NCI-H510A treated with DMSO at 0.1 percent for 48 hours (cell line): ENCODE measurements at regions not wholly inside any gene's neighbourhood (a gene's known extent, or its start where the extent isn't known, plus 50 kb on each side); places are given as distances from the start of the nearest gene placed in this dataset.

Experiments
- DNase-seq: peaks from one replicate; lab custom pipeline; 2025; lab: John Stamatoyannopoulos, UW

DNA sequence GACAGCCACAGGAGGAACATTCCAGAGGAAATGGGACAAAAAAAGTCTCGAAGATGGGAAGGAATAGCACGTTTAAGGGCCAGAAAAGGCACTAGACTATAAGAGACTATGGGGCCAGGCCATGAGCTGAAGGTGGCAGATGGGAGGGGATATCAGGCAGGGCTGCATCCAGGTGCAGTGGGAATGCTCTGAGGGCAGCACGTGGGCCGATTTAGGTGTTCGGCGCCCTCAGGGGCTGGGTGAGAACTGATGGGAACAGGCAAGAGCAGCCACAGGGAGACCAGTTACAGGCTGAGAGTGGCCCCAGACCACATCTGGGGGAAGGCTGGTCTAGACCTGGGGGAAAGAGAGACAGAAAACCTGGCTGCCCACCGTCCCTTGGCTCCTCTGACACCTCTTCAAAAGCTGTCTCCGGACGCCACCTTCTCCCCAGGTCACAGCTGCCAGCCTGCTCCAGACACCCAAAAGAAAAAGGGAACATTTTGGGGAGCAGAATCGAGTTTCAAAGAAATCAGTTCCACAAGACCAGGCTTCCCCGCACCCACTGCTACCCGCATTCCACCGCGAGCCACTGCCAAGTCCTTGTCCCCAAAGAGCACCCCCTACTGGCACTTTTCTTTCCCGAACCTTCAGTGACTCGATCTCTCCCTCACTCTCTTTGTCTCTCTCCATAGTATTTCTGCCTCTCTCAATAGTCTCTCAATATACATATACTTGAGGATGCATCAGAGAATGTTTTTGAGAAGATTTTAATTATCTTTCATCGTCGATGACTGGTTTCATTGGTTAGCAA, 190.1 kb upstream of the AGAP1 start:
- no peak for DNase-seq

DNA sequence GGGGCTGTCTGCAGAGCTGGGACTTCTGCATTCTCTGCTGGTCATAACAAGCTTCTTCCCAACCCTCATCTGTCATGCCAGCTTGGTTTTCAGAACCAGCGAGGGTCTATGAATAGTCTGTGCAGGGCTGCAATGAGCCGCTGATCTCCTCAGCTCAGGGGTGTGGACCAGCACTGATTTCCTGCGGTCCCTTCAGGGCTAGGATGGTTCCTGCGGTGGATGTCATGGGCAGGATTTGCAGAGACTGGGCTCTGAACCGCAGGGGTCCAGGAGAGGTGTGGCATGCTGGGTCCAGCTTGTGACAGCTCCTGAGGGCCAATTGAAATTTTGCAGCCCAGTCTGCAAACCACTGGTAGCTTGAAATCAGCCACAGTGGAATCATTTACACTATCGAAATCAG, 188.2 kb upstream of the AGAP1 start:
- no peak for DNase-seq

DNA sequence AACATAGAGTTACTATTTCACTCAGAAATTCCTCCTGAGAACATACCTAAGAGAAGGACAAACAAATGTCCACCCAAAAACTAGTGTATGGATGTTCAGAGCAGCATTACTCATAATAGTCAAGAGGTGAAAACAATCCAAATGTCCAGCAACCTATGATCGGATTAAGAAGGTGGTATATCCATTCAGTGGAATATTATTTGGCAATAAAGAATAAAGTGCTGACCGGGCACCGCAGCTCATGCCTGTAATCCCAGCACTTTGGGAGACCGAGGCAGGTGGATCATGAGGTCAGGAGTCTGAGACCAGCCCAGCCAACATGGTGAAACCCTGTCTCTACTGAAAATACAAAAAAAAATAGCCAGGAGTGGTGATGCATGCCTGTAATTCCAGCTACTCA, 182.8 kb upstream of the AGAP1 start:
- no peak for DNase-seq

- no peak for DNase-seq
These were observed 181.3 kb upstream of the AGAP1 start for GRCh38 chr2:235312571-235312970.

DNA sequence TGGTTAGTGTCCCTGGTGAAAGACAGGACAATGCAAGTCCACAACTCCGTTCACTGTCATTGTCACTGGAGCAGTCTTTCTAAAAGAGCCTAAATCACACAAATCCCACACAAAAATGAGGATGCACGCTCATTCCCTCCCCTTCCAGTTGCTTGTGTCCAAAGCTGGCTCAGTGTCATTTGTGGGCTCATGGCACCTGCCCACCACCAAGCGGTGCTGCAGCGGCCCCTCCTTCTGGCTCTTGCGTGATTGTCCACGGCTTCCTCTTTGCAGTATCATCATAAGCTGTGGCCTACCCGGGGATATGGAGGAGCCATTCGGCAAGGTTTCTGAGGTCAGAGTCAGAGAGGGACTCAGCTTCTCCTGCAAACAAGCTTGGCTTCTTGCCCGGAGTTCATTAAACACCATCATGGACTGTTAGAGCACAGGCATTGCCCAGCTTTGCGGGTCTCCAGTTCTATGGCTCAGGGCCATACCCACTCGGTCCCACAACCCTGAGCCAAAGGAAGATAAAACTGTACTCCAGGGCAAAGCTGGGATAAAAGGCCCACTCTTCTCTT, 179.4 kb upstream of the AGAP1 start:
- peak; percentile 6 for DNase-seq

GRCh38 chr2:235319095-235319494, 174.7 kb upstream of the AGAP1 start:
- DNase-seq: peak; percentile 27

DNA sequence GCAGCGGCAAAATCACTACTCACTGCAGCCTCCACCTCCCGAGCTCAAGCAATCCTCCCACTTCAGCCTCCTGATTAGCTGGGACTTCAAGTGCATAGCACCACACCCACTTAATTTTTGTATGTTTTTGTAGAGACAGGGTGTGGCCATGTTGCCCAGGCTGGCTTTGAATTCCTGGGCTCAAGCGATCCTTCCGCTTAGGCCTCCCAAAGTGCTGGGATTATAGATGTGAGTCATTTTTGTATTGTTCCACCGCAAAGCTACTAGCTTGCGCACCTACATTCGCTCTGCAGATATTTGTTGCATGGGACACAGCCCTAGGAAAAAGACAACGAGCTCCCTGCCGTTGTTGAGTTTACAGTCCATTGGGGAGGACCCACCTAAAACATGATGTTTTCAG, 173.5 kb upstream of the AGAP1 start:
- DNase-seq: no peak

GRCh38 chr2:235324324-235324723, 169.5 kb upstream of the AGAP1 start:
- no peak for DNase-seq

GRCh38 chr2:235325151-235325550, 168.7 kb upstream of the AGAP1 start:
- peak; percentile 35 for DNase-seq

DNA sequence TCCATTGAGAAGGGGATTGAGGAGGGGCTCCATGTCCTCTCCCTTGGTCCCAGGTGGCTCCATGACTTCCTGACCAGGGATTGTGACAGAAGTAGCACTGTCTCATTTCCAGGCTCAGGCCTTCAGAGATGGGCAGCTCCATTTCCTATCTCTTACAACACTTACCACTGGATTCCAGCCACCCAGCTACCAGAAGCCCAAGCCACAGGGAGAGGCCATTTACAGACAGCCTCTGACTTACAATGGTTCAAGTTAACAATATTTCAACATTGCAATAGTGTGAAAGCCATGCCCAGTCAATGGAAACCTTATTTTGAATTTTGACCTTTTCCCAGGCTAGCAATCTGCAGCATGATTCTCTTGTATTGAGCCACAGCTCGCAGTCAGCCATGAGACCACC, 164.9 kb upstream of the AGAP1 start:
- DNase-seq: no peak

GRCh38 chr2:235330775-235331451, 162.9 kb upstream of the AGAP1 start:
- no peak for DNase-seq

DNA sequence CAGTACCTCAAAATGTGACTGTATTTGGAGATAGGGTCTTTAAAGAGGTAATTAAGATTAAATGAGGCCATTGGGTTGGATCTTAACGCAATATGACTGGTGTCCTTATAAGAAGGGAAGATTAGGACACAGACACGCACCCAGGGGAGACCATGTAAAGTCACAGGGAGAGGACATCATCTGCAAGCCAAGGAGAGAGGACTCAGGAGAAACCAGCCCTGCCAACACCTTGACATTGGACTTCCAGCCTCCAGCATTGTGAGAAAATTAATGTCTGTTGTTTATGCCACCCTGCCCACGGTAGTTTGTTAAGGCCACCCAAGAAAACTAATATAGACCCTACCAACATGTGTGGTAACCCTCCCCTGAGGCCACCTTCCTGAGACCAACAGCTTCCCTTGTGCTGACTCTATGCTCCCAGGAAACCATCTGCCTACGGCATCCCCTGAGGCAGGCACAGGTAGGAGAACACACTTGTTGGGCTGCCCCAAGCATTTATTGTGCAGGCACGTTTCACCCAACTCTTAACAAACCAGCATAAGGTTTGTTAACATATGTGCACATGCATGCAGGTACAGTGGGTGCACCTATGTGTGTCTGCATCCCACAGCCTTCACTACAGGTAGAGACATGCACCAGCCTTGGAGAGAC, 161.5 kb upstream of the AGAP1 start:
- DNase-seq: no peak

GRCh38 chr2:235333076-235333475, 160.8 kb upstream of the AGAP1 start:
- no peak for DNase-seq

DNA sequence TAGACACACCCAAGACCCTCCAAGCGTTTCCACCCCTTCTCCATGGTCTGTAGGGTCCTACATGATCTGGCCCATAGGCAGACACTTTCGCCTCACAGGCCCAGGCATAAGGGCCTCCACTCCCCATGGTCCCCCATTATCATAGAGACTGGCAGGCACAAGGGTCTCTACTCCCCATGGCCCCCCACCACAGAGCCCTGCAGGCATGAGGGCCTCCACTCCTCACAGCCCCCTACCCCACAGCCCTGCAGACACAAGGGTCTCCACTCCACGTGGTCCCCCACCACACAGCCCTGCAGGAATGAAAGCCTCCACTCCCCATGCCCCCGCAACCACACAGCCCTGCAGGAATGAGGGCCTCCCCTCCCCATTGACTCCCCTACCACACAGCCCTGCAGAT, 159.7 kb upstream of the AGAP1 start:
- no peak for DNase-seq

DNA sequence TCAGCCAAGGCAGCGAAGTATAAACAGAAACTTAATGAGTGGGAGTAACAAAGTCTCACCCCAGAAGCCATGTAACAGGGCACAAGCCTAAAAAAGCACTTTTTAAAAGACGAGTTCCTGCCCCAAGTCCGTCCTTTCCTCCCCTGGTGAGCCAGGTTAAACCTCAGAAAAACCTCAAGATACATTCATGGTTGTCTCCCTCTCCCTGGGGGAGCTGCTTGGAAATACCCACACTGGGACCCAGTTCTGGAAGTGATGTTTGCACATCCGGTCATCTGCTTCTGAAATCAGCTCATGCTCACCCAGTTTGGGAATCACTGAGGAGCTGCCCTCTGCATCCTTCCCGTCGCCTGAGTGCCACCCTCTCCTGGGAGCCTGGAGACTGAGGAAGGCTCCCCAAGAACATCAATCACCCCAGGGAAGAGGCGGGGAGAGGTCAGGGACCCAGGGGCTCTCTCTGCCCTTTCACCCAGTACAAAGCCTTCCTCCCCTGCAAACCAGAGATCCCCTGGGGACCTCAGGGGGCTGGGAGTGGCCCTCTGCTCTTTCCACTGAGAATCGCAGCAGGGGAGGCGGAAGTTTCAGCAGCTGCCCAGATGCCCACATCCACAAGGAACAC, 150.6 kb upstream of the AGAP1 start:
- no peak for DNase-seq

DNA sequence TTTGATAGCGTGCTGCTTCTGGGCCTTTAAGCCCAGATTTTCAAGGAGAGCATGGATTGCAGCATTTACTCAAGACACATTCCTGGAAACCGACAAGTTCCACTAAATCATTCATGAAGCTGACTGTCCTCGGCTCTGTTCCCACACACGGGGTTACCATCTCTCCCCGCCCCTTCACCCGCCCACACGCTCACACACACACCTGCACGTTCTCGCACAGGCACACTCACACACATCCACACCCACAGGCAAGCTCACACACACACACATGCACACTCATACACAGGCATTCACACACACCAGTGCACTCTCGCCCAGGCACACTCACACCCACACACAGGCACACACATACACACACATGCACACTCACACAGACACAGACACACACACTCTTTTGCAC, 150.0 kb upstream of the AGAP1 start:
- DNase-seq: no peak

DNA sequence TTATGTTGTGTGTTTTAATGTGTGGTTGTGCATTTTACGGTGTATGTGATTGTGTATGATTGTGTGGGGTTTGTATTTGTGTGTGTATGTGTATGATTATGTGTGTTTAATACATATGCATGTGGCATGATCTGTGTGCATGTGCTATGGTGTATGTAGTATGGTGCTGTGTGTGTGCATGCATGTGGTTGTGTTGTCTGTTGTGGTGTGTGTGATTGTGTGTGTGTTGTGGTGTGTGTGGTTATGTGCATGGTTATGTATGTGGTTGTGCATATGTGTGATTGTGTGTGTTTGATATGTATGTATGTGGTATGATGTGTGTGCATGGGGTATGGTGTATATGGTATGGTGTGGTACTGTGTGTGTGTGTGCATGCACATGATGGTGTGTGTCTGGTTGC, 148.1 kb upstream of the AGAP1 start:
- DNase-seq: no peak

GRCh38 chr2:235347691-235348090, 146.2 kb upstream of the AGAP1 start:
- no peak for DNase-seq

DNA sequence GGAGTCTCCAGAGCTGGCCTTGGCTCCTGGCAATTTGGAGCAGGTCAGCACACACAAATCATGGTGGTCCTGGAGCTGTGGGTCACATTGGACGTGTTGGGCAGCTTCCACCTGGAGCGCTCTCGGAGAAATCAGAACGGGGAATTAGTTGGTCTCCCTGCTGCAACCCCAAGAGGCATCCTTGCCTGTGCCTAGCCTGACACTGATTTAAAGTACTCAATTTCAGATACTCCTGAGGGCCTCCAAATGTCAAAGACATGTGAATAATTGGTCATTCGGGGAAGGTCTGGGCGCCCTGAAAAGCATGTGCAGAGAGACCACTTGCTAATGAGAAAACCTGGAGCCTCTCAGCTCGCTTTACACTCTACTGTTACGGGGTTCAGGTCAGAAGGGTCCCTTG, 145.5 kb upstream of the AGAP1 start:
- no peak for DNase-seq

GRCh38 chr2:235350234-235350633, 143.6 kb upstream of the AGAP1 start:
- DNase-seq: no peak

DNA sequence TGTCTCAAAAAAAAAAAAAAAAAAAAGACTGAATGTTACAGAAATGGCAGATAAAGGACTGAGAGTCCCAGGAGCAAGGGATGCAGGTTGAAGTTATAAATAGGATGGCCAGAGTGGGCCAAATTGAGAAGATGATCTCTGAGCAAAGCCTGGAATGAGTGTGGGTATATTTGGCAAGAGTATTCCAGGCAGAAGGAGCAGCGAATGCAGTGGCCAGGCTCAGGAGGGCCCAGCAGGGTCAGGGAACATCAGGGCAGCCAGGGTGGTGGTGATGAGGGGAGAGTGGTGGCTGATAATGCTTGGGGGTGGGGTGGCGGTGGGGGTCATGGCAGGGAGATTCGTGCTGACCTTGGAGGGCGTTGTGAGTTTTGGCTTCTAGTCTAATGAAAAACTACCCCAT, 141.3 kb upstream of the AGAP1 start:
- no peak for DNase-seq

- DNase-seq: no peak
These were observed 136.0 kb upstream of the AGAP1 start for GRCh38 chr2:235357881-235358280.
